NCI-H146 (cell line): ENCODE measurements at regions not wholly inside any gene's neighbourhood (a gene's known extent, or its start where the extent isn't known, plus 50 kb on each side); places are given as distances from the start of the nearest gene placed in this dataset.
"Not testable (repeated sequence)": the region's sequence is repeated elsewhere in the genome, so short reads cannot be mapped to it uniquely, and the experiment has no call there.

ENCODE experiments used
- DNase-seq: peaks from one replicate; lab custom pipeline; 2025; lab: John Stamatoyannopoulos, UW

DNA sequence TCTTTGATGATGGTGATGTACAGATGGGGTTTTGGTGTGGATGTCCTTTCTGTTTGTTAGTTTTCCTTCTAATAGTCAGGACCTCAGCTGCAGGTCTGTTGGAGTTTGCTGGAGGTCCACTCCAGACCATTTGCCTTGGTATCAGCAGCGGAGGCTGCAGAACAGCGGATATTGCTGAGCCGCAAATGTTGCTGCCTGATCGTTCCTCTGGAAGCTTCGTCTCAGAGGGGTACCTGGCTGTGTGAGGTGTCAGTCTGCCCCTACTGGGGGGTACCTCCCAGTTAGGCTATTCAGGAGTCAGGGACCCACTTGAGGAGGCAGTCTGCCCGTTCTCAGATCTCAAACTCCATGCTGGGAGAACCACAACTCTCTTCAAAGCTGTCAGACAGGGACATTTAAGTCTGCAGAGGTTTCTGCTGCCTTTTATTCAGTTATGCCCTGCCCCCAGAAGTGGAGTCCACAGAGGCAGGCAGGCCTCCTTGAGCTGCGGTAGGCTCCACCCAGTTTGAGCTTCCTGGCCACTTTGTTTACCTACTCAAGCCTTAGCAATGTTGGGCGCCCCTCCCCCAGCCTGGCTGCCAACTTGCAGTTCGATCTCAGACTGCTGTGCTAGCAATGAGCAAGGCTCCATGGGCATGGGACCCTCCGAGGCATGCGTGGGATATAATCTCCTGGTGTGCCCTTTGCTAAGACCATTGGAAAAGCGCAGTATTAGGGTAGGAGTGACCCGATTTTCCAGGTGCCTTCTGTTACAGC, 264.5 kb downstream of the MATN1 start:
- DNase-seq = not testable (repeated sequence)

DNA sequence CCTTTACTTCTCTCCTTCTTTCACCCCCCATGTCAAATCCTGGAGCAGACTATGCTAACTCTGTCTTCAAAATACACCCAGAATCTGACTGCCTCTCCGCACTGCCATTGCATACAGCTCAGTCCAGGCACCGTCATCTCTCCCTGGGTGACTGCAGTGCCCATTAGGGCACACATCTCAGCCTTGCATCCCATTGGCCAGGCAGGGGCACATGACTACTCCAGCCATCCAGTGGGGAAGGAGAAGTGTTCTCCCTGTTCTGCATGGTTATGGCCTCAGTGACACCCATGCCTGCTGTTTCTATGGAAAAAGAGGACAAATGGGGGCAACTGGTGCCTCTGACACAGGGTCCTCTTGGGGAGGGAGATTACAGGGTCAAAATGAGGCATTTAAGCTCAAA, 270.5 kb downstream of the MATN1 start:
- no peak for DNase-seq

DNA sequence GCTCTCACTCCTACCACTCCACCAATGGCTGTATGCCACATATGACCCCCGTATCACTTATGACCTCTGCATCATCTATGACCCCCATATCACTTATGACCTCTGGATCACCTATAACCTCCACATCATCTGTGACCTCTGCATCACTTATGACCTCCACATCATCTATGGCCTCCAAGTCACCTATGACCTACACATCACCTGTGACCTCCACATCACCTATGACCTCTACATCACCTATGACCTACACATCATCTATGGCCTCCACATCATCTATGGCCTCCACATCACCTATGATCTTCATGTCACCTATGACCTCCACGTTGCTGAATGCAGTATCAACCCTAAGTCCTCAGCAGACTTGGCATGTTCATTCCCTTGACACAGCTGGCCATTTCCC, 271.2 kb downstream of the MATN1 start:
- no peak for DNase-seq

DNA sequence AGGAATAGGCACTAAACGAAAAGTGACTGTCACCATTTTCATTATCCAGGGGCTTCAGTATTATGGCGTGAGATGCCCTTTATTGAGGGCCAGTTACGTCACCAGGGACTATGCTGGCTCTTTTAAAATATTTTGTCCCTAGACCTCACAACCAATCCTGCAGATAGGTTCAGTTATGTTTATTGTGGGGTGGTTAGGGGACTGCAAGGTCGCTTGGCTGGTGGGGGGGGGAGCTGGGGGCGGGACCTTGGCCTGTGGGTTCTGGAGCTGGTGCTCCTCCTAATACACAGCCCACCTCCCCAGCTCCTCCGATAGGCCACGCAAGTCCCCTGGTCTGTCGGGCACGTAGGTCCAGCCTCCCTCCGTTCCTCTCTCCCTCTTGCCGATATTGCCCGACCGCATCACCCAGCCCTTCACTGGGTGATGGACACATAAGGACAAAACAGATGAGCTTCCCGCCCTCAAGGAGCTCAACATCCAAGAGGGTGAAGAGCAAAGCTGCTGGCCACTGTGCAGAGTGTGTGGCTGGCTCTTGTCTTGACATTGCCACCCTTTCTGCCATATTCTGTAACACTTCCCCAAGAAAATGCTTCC, 271.8 kb downstream of the MATN1 start:
- DNase-seq = no peak

DNA sequence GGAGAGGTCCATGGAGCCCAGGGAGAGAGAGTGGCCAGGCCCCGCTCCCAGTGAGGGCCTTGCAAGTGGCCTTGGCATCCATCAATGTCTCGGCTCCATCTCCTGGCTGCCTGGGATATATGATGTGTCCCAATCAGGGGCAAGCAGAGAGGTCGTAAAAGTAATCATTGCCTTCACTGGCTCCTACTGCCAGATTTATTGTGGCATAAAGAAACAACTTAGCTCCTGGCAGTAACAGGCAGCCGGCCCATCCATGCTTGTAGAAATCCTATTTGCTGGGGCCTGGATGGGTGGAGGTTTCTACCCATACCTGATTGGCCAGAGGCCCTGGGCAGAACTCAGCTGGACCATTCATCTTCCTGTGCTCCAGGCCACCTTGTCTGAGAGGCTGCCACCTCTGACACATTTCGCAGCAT, 272.6 kb downstream of the MATN1 start:
- DNase-seq = no peak

DNA sequence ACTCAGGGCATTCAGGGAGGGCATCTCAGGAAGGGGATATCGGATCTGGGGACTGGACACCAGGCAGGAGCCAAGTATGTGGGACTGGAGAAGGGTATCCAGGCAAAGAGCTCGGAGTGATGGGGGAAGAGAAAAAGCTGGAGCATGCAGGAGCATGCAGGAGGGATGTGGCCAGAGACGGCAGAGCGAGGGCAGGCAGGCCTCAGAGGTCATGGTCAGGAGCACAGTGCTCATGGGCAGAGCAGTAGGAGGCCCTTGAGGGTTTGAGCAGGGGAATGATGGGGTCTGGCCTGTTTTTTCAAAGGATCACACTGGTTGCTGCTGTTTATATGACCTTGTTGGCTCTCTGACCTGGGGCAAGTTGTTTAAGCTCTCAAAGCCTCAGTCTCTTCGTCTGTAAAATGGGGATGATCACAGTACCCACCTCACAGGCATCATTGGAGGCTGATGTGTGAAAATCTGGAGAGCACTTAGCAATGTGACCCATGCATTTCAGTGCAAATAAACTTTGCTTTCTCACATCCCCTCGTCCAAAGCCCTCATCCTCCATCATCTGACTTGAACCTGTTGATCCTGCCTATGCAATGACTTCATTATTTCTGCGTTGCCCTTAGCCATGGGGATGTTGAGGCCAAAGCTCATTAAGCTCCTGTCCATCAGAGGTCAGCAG, 273.1 kb downstream of the MATN1 start:
- DNase-seq = no peak

DNA sequence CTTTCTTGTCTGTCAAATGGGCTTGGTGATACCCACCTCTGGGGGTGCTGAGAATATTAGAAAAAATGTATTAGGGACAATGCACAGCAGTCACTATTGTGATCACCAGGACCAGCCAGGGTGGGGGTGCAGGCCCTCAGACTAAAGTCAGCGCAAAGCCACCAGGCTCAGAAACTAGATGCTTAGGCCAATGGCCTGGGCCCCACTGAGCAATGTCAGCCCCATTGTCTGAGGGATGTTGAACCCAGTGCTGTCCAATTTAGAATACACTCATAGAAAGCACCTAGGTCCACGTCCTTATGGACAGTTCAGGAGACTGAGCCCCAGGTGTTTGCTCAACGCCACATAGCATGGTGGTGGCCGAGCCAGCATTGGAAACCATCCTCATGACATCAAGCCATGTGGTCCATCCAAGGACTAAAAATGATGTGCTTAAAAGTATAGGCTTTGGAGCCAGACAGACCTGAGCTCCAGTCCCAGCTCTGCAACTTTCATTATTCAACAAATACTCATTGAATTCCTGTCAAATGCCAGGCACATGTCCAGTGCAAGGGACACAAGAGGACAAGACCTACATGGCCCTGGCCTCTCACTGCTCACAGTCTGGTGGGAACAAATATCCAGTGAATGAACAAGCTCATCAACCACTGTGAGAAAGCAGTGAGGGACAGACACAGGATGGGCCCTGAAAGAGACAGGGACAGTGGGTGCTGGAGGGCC, 273.8 kb downstream of the MATN1 start:
- DNase-seq = no peak

DNA sequence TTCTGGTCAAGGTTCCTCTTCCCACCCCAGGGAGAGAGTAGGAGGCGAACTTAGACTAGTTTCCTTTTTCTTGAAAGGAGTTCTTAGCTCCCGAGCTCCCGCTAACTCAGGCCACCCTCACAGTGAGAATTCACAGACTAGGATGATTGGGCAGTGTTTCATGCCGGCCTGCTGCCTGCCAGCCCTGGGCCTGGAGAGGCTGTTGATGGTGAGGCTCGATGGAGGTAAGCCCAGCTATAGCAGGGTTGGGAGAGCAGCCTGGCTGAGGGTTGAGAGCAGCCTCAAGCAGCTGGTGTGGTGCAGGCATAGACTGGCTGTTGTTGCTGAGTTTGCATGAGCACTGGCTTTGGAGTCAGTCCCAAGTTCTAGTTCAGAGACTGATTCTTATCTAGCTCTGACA, 274.4 kb downstream of the MATN1 start:
- no peak for DNase-seq

DNA sequence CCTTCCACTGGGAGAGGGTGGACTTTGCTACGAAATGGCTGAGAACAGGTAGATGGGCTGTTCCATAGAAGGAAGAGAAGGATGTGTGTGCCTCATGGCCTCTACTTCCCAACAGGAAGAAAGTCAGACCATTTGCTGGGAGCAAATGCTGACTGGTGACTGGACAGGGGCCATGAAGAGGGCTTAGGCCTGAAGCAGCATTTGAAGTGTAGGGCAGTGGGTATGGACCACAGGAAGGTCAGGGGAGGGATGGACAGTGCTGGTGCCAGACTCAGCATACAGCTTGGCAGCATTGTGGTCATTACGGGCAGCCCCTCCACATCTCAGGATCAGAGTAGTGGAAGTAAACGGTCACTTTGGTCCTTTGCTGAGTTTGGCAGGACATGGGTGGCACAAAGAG, 275.7 kb downstream of the MATN1 start:
- DNase-seq = no peak

DNA sequence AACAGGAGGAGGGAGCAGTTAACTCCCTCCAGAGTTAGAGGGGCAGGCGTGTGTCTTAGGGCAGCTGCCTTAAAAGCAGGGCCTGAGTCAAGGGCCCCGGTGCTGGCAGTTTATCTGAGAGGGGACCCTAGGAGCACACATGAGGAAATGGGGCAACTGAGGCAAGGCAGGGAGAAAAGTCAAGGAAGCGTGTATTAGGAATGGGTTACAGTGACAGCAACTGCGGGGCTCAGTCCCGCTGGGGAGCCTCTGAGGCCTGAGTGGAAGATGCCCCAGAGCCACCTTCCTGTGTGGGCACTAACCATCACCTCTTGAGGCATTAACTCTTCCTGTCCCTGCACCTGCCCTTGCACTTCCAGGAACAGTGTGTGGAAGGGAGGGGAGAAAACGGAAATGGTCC, 276.3 kb downstream of the MATN1 start:
- no peak for DNase-seq

DNA sequence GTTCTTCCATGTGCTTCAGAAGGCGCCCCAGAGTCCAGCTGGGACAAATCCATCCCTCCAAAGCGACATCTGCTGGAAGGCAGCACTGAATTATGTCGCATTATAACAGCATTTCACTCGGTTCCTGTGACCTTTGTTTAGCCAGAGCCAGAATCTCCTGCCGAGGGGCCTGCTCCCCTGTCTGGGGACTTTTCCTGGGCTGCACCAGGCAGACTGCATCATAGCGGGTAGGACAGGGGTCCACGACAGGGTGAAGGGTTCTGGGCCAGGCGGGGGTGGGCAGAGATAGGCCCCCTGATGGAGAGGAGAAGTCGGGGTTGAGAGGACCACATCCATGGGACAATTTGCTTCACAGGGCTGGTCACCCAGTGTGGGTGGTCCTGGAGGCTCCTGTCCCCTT, 276.9 kb downstream of the MATN1 start:
- DNase-seq = no peak

DNA sequence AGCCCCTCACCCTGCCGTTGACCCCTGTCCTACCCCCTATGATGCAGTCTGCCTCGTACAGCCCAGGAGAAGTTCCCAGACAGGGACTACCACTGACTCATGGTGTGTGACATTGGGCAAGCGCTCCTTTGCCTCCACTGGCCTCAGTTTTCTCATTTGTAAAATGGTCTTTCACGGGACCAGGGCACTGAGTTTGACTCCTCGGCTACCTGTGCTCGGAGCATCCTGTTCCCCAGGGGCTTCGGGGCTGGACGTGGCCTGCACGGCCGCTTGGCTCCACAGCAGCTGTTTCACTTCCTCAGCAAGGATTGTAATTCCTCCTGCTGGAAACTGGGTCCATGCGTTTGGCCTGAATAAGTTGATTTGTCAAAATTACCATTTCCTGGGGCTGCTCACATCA, 277.3 kb downstream of the MATN1 start:
- no peak for DNase-seq

DNA sequence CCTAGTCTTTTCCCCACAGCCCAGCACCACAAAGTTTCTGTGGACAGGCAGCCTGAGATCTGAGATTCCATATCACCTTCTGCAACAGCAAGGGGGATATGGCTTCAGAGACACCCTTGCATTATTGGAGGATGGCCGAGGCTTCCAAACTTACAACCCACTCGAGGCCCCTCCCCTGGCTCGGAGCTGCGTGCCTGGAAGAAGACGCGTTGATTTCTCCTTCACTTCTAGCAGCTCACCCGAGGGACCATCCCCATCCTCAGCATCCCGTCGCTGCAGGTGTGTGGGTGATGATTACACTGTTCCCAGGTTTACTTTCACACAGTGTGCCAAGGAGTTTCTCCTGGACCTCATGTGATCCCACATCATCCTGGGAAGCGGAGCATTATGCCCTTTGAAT, 277.9 kb downstream of the MATN1 start:
- no peak for DNase-seq

DNA sequence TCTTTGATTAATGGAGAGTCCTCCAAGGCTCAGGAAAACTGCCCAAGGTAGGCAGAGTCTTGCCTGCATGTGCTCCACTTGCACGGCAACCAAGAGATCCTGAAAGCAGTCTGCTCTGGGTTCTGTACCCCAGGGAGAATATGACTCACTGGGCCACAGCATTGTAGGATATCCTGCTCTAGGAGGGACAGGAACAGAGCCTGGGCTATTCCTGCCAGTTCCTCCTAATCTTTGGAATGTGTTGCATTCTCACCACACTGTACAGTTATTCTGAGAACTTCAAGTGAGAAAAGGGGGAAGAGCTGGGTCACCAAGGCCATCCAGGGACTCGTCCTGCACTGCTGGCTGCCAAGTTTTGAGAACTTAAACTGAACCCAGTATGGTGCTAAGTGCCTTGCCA, 278.5 kb downstream of the MATN1 start:
- no peak for DNase-seq

DNA sequence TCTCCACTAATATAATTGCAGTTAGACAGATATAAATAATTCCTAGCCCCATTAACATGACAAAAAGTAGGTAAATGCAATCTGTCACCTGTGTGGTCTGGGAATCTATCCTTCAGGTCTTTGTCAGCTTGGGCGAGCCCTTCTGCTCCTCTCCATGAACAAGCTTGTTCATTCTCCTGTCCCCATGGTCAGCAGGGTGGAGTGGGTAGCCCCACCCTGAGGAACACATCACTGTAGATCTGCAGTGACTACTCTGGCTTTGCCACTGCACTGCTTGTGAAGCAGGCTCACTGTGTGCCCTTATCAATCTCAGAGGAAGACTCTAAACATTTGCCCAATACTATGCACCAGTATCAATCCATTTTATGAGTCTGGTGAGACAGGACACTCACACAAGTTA, 279.0 kb downstream of the MATN1 start:
- DNase-seq = no peak

DNA sequence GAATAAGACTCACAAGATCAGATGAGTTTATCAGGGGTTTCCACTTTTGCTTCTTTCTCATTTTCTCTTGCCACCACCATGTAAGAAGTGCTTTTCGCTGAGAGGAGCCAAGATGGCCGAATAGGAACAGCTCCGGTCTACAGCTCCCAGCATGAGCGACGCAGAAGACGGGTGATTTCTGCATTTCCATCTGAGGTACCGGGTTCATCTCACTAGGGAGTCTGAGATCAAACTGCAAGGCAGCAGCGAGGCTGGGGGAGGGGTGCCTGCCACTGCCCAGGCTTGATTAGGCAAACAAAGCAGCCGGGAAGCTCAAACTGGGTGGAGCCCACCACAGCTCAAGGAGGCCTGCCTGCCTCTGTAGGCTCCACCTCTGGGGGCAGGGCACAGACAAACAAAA, 285.1 kb downstream of the MATN1 start:
- not testable (repeated sequence) for DNase-seq

DNA sequence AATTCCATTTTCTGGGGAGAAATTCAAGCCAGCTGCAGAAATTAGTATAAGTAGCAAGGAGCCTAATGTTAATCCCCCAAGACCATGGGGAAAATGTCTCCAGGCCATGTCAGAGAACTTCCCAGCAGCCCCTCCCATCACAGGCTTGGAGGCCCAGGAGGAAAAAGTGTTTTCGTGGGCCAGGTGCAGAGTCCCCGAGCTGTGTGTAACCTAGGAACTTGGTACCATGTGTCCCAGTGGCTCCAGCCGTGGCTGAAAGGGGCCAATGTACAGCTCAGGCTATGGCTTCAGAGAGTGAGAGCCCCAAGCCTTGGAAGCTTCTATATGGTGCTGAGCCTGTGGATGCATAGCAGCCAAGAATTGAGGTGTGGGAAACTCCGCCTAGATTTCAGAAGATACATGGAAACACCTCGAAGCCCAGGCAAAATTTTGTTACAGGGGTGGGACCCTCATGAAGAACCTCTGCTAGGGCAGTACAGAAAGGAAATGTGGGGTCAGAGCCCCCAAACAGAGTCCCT, 286.3 kb downstream of the MATN1 start:
- no peak for DNase-seq

DNA sequence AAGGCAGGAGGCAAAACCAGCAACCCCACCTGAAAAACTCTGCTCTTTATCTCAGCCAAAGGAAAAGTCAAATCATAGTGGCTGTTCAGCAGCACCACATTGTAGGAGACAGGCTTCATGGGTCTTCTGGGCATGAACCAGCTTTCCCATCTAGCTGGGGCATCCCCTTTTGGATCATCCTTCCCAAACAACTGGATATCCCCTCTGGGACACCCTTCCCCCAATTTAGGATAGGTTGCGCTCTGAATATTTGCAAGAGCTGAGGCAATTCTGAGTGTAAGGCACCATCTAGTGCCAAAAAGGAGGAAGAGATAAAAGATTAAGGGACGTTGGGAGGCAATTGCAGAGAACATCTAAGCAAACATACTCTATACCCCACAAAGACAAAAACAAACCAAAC, 295.8 kb downstream of the MATN1 start:
- no peak for DNase-seq

DNA sequence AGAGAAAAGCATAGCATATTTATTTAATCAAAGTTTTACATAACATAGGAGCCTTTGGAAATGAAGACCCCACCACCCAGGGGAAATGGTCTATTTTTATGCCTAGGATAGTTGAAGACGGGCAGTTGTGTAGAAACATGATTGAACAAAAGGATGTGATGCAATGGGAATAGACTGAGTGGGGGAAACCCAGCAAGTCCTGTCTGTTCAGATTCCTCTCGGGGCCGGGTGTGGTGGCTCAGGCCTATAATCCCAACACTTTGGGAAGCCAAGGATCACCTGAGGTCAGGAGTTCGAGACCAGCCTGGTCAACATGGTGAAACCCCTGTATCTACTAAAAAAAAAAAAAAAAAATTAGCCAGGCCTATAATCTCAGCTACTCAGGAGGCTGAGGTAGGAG, 298.3 kb downstream of the MATN1 start:
- DNase-seq = no peak

DNA sequence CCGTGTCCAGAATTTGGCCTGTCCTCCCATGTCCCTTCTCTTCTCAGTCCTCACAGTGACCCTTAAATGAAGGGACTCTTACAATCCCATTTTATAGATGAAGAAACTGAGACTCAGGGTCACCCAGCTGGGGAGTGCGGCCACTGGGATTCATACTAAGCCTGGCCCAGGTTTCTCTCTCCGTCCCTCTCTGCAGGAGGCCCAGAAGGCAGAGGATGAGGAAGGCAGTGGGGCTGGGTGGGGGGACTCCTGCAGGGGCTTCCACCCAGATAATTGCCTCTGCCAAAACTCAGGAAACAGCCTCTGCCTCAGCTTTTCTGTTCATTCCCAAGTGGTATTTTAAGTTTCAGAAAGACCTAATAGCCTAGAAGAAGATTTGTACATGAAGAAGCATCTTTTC, 299.8 kb downstream of the MATN1 start:
- DNase-seq = no peak

DNA sequence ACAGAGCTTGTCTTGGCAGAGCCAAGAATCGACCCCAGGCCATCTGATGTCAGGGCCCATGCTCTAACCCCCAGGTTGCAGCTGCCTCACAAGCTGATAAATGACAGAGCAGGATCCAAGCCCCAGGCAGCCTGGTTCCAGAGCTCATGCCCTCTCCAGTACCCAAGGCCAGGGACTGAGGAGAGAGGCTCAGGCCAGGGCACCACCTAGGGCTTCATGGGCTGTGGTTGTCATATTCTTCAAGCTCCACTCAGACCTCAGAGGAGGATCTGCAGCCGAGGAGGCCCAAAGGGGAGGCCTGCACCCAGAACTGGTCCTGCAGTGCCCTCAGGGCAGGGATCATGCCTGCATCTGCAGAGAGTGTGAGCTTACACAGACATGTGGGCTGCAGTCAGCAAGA, 301.1 kb downstream of the MATN1 start:
- no peak for DNase-seq

DNA sequence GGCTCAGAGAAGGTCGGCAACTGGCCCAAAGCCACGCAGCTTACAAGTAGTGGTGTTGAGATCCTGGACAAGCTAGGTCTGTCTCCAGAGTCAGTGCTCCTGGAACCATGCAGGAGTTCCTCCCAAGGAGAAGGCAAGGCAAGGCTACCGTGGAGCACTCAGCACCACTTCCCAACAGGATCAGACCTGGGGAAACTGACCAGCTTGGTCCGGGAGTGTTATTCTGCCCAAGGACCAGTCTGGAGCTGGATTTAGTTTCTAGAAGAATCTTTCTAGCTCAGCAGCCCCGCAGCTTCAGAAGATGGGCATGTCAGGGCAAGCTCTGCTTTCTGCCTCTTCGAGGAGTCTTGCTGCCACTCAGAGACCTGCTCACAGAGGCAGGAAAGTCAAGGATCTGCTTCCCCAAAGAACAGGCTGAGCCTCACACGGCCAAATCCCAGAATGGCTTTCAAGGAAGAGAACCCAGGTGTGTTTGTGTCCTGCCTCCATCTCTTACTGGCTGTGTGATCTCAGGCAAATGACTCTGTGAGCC, 302.8 kb downstream of the MATN1 start:
- DNase-seq = no peak
